ENCODE measurements at regions not wholly inside any gene's neighbourhood (a gene's known extent, or its start where the extent isn't known, plus 50 kb on each side); places are given as distances from the start of the nearest gene placed in this dataset.
A peak's percentile ranks its signal among the peaks of the same experiment; 100 is the strongest.

GRCh38 chr11:26227883-26228502, 103.9 kb upstream of the ANO3 start:
- DNase-seq, result no peak
- in situ Hi-C loops (cut with MboI; ENCODE audit: low pct_unique_long_range_greater_than_20kb, low sequenced_read_pairs), result no loop called here

- no peak for DNase-seq
- in situ Hi-C loops (cut with MboI; ENCODE audit: low pct_unique_long_range_greater_than_20kb, low sequenced_read_pairs), result no loop called here
Observed at GRCh38 chr11:26228778-26229177, 103.2 kb upstream of the ANO3 start.

- in situ Hi-C loops (cut with MboI; ENCODE audit: low pct_unique_long_range_greater_than_20kb, low sequenced_read_pairs), result no loop called here
- DNase-seq, result no peak
Observed at GRCh38 chr11:26229257-26229656, 102.7 kb upstream of the ANO3 start.

GRCh38 chr11:26229981-26230380, 101.9 kb upstream of the ANO3 start:
- in situ Hi-C loops (cut with MboI; ENCODE audit: low pct_unique_long_range_greater_than_20kb, low sequenced_read_pairs), result no loop called here

GRCh38 chr11:26231252-26231661, 100.7 kb upstream of the ANO3 start:
- in situ Hi-C loops (cut with MboI; ENCODE audit: low pct_unique_long_range_greater_than_20kb, low sequenced_read_pairs), result no loop called here
- DNase-seq, result no peak

More at GRCh38 chr11:26229981-26230380, 101.9 kb upstream of the ANO3 start:
- no peak for DNase-seq

GRCh38 chr11:26234451-26234850, 97.5 kb upstream of the ANO3 start:
- no peak for DNase-seq
- in situ Hi-C loops (cut with MboI; ENCODE audit: low pct_unique_long_range_greater_than_20kb, low sequenced_read_pairs), result no loop called here

GRCh38 chr11:26243426-26243825, 88.5 kb upstream of the ANO3 start:
- in situ Hi-C loops (cut with MboI; ENCODE audit: low pct_unique_long_range_greater_than_20kb, low sequenced_read_pairs), result no loop called here
- no peak for DNase-seq

GRCh38 chr11:26244207-26244606, 87.7 kb upstream of the ANO3 start:
- in situ Hi-C loops (cut with MboI; ENCODE audit: low pct_unique_long_range_greater_than_20kb, low sequenced_read_pairs), result no loop called here
- no peak for DNase-seq

GRCh38 chr11:26245046-26245445, 86.9 kb upstream of the ANO3 start:
- DNase-seq, result no peak
- in situ Hi-C loops (cut with MboI; ENCODE audit: low pct_unique_long_range_greater_than_20kb, low sequenced_read_pairs), result no loop called here

- in situ Hi-C loops (cut with MboI; ENCODE audit: low pct_unique_long_range_greater_than_20kb, low sequenced_read_pairs), result no loop called here
- DNase-seq, result no peak
Observed at GRCh38 chr11:26247340-26247739, 84.6 kb upstream of the ANO3 start.

- in situ Hi-C loops (cut with MboI; ENCODE audit: low pct_unique_long_range_greater_than_20kb, low sequenced_read_pairs), result no loop called here
- DNase-seq, result no peak
Observed at GRCh38 chr11:26248661-26249060, 83.3 kb upstream of the ANO3 start.

GRCh38 chr11:26254378-26254777, 77.6 kb upstream of the ANO3 start:
- in situ Hi-C loops (cut with MboI; ENCODE audit: low pct_unique_long_range_greater_than_20kb, low sequenced_read_pairs), result no loop called here
- DNase-seq, result no peak

GRCh38 chr11:26263769-26264168, 68.2 kb upstream of the ANO3 start:
- DNase-seq, result no peak
- in situ Hi-C loops (cut with MboI; ENCODE audit: low pct_unique_long_range_greater_than_20kb, low sequenced_read_pairs), result no loop called here

GRCh38 chr11:26264266-26264665, 67.7 kb upstream of the ANO3 start:
- in situ Hi-C loops (cut with MboI; ENCODE audit: low pct_unique_long_range_greater_than_20kb, low sequenced_read_pairs), result no loop called here
- no peak for DNase-seq

GRCh38 chr11:26268980-26269660, 62.8 kb upstream of the ANO3 start:
- in situ Hi-C loops (cut with MboI; ENCODE audit: low pct_unique_long_range_greater_than_20kb, low sequenced_read_pairs), result no loop called here
- DNase-seq, result no peak

GRCh38 chr11:26271666-26272065, 60.3 kb upstream of the ANO3 start:
- no peak for DNase-seq
- in situ Hi-C loops (cut with MboI; ENCODE audit: low pct_unique_long_range_greater_than_20kb, low sequenced_read_pairs), result no loop called here

GRCh38 chr11:26276798-26277424, 55.0 kb upstream of the ANO3 start:
- peak; percentile 78 for DNase-seq
- in situ Hi-C loops (cut with MboI; ENCODE audit: low pct_unique_long_range_greater_than_20kb, low sequenced_read_pairs), result no loop called here

- in situ Hi-C loops (cut with MboI; ENCODE audit: low pct_unique_long_range_greater_than_20kb, low sequenced_read_pairs), result no loop called here
- DNase-seq, result no peak
Observed at GRCh38 chr11:26278354-26278753, 53.6 kb upstream of the ANO3 start.
